Natural killer cell treated with Interleukin-12 subunit alpha and Interleukin-12 subunit beta and Interleukin-15 and Interleukin-18, amount 100 ng/mL, for 72 hours (primary cell): ENCODE measurements at regions not wholly inside any gene's neighbourhood (a gene's known extent, or its start where the extent isn't known, plus 50 kb on each side); places are given as distances from the start of the nearest gene placed in this dataset.

Experiments
- ATAC-seq, 2 donors: fragments of 150-1000 bp; cut with Tn5 transposase in 1 of 2; sonication (Bioruptor Pico), chemical (Tn5 transposase) in 1 of 2; 2 replicates each; pipeline ENCODE4 v1.10.0; 2021
- DNase-seq: peaks from one replicate; pipeline ENCODE4 v3.0.0; 2022; ENCODE audit warnings: low spot score
- H3K27ac Mint-ChIP-seq, 2 donors: 1 replicate in 1 of 2; 2 replicates in 1 of 2; pipeline ENCODE4 v1.8.0; 2022; ENCODE audit warnings: mixed read lengths in 2 of 2, mild to moderate bottlenecking in 1 of 2, moderate library complexity in 1 of 2
- H3K27me3 Mint-ChIP-seq, 2 donors: 1 replicate in 1 of 2; 2 replicates in 1 of 2; pipeline ENCODE4 v1.8.0; 2022; ENCODE audit warnings: mixed read lengths in 2 of 2
- H3K36me3 Mint-ChIP-seq: one replicate; pipeline ENCODE4 v1.8.0; 2022; ENCODE audit warnings: mixed read lengths
- H3K4me1 Mint-ChIP-seq, 2 donors: 1 replicate in 1 of 2; 2 replicates in 1 of 2; pipeline ENCODE4 v1.8.0; 2022; ENCODE audit warnings: low read depth in 2 of 2, mixed read lengths in 2 of 2, mild to moderate bottlenecking in 1 of 2
- H3K4me3 Mint-ChIP-seq: one replicate; pipeline ENCODE4 v1.8.0; 2022; ENCODE audit warnings: mixed read lengths
- H3K9me3 Mint-ChIP-seq: 2 replicates; pipeline ENCODE4 v1.8.0; 2022; ENCODE audit warnings: mixed read lengths

DNA sequence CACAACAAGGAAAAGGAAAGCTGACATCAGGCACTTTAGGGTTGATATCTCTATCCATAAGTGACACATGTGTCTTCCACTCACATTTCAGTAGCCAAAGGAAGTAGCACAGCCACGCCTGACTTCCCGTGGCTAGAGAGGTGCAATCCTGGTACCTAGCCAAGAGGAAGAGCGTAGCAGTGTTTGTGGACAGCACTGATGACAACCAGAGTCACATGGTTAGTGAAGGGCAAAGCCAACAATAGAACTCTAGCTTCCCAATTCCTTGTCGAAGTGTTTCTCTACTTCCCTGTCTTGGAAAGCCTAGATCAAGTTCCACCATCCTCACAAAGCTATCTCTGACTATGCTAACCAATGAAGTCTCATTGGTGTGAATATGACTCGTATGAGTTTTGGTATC lies 189.2 kb downstream of the RSL24D1 start:
- H3K27me3 Mint-ChIP-seq, result no peaks in the 10 kb centered on the region
- peak; percentile 55 to 59 for ATAC-seq

DNA sequence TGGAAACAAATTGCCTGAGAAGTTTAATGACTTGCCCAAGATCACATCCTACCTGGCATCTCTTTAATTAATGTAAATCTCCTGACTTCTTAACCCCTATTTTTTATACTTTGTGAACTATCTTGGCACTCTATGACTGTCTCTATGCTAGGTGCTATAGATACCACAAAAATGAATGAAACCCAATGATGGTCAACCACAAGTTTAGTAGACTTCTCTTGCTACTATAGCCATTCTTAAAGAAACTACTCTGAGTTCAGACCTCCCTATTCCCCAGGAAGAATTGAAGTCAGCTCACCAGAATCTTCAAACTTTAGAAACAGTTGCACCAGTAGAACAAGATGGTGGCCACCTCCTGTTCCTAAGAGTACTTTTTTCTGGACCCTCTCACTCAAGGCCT lies 191.1 kb downstream of the RSL24D1 start:
- no peaks in the 10 kb centered on the region for H3K27me3 Mint-ChIP-seq
- H3K4me3 Mint-ChIP-seq, result no peak overlapping the region
- H3K9me3 Mint-ChIP-seq, result no peaks in the 10 kb centered on the region
- no peaks in the 10 kb centered on the region for H3K36me3 Mint-ChIP-seq
- DNase-seq, result no peak
- ATAC-seq, result no peak
- peaks cover 26 to 30% of the 10 kb centered on the region in 2 donors for H3K4me1 Mint-ChIP-seq
- H3K27ac Mint-ChIP-seq, result no peak overlapping the region

More for the DNA sequence above, 189.2 kb downstream of the RSL24D1 start:
- H3K27ac Mint-ChIP-seq, result no peak overlapping the region
- DNase-seq, result no peak
- peaks cover 26 to 30% of the 10 kb centered on the region in 2 donors for H3K4me1 Mint-ChIP-seq
- no peaks in the 10 kb centered on the region for H3K9me3 Mint-ChIP-seq
- no peak overlapping the region for H3K4me3 Mint-ChIP-seq
- H3K36me3 Mint-ChIP-seq, result no peaks in the 10 kb centered on the region

DNA sequence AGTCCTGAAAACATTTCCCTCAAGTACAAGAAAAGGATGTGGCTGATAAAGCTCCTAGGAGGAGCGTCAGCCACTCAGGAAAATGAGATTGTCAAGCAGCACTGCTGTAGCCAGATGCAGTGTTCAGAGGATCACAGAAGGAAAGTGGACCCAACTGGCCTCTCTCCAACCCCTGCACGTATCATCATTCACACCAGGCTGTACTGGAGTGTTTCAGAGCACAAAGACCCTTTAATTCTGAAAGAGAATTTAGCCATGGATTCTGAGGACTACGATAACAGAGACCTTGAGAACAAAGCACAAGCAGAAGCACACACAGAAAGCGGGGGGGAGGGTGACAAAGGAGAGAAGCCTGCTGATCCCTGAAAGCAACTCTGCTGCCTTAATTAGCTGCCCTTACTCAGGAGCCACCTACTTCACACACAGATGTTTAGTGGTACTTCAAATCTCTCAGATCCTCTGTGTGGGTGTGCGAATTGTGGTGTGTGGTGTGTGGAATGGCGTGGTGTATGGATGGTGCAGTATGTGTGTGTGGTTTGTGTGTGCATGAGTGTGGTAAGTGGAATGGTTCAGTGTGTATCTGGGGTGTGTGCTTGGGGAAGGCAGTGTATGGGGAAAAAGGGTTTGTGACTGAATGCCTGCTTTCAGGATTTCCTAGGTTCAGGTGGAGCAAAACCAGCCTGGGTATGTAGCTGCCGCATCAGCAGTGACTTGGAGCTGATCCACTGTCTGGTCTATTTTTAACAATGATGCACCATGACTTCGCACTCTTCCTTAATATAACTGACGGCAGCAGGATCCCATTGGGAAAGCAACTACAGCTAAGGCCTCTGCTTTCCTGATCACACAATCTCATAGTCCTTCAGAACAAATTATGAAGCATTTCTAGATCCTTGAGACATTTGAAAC lies 192.5 kb downstream of the RSL24D1 start:
- Mint-ChIP-seq H3K27me3 (no peaks in the 10 kb centered on the region), H3K27ac (no peak overlapping the region), H3K4me3 (no peak overlapping the region), H3K9me3 (peaks cover 3% of the 10 kb centered on the region), H3K36me3 (no peaks in the 10 kb centered on the region), H3K4me1 (peaks cover 23 to 26% of the 10 kb centered on the region in 2 donors)
- ATAC-seq (no peak), DNase-seq (no peak)

DNA sequence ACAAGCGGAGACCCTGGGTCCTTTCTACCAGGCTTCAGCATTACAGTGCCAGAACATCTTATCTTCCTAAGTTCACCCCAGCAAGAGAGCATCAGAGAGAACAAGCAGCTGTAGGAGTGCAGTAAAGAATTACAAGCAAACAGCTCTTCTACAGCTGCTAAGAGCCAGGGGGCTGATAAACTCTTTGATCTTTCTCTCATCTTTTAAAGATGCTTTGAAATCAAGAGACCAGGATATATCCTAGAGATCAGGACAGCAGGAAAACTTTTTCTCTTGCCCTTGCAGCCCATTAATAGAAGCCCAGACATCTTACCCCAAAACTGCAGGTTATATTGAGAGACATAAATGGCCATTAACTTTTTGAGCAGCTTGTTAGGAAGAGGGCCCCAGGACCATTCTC lies 198.1 kb downstream of the RSL24D1 start:
- DNase-seq (no peak), ATAC-seq (no peak)
- Mint-ChIP-seq H3K4me3 (no peak overlapping the region), H3K36me3 (peaks cover 1% of the 10 kb centered on the region), H3K27ac (no peak overlapping the region), H3K27me3 (peaks cover 3 to 15% of the 10 kb centered on the region in 2 donors), H3K4me1 (no peaks in the 10 kb centered on the region), H3K9me3 (peaks cover 4% of the 10 kb centered on the region)

DNA sequence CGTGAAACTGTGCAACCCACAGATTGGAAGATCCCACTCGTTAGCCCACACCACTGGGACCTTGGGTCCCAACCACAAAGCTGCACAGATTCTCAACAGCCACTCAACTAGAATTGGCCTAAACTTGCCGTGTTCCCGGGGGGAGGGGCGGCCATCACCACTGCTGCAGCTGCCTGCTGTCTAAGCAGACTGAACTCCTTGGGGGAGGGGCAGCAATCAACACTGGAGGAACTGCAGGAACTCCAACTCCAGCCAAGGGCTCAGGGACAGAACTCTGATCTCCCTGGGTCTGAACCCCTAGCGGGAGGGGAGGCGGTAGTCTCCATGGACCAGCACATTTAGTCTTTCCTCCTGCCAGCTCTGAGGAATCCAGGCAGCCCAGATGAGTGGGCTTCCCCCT lies 205.9 kb downstream of the RSL24D1 start:
- H3K27me3 Mint-ChIP-seq, result peaks cover 13 to 24% of the 10 kb centered on the region in 2 donors
- no peak overlapping the region for H3K4me3 Mint-ChIP-seq
- ATAC-seq, result no peak
- no peaks in the 10 kb centered on the region for H3K4me1 Mint-ChIP-seq
- H3K27ac Mint-ChIP-seq, result no peak overlapping the region
- DNase-seq, result no peak
- H3K9me3 Mint-ChIP-seq, result peaks cover 5% of the 10 kb centered on the region
- H3K36me3 Mint-ChIP-seq, result peaks cover 4% of the 10 kb centered on the region

DNA sequence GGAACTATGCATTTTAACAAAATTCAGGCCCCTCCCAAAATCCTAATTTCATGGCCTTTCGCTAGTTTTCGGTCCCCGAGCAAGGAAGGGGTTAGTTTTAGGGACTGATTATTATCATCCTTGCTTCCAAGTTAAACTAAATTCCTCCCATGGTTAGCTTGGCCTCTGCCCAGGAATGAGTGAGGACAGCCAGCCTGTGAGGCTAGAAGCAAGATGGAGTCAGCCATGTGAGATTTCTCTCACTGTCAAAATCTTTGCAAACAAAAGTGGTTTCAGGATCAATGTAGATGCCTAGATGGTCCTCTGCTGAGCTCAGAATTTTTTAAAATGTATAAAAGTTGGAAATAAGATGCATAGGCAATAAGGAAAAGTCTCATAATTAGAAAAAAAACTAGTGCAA lies 208.9 kb downstream of the RSL24D1 start:
- H3K4me3 Mint-ChIP-seq, result no peak overlapping the region
- H3K9me3 Mint-ChIP-seq, result peaks cover 6% of the 10 kb centered on the region
- no peaks in the 10 kb centered on the region for H3K36me3 Mint-ChIP-seq
- ATAC-seq, result no peak
- DNase-seq, result no peak
- peaks cover 11 to 18% of the 10 kb centered on the region in 2 donors for H3K27me3 Mint-ChIP-seq
- H3K27ac Mint-ChIP-seq, result no peak overlapping the region
- H3K4me1 Mint-ChIP-seq, result no peaks in the 10 kb centered on the region

DNA sequence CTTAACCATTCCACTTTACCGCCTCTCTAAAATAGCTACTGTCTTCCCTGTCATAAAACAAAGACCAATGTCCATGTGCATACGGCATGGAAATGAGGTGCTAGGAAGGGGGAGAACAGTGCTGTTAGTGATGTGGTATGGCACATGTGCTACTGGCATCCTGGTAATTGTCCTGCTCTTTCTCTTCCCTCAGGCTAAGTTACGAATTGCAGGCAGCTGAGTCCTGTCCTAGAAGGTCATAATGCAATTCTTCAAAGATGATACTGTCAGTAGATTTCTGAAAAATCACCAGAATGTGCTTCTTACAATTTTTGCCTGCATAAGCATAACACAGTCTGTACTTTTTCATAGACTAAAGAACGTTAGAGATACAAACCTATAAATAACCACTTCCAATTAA lies 216.8 kb downstream of the RSL24D1 start:
- ATAC-seq (no peak), DNase-seq (no peak)
- no peak overlapping the region for H3K27ac Mint-ChIP-seq
- no peaks in the 10 kb centered on the region for H3K4me1 Mint-ChIP-seq
- no peaks in the 10 kb centered on the region for H3K36me3 Mint-ChIP-seq
- peaks cover 12% of the 10 kb centered on the region for H3K9me3 Mint-ChIP-seq
- no peak overlapping the region for H3K4me3 Mint-ChIP-seq
- peaks cover 11 to 29% of the 10 kb centered on the region in 2 donors for H3K27me3 Mint-ChIP-seq

DNA sequence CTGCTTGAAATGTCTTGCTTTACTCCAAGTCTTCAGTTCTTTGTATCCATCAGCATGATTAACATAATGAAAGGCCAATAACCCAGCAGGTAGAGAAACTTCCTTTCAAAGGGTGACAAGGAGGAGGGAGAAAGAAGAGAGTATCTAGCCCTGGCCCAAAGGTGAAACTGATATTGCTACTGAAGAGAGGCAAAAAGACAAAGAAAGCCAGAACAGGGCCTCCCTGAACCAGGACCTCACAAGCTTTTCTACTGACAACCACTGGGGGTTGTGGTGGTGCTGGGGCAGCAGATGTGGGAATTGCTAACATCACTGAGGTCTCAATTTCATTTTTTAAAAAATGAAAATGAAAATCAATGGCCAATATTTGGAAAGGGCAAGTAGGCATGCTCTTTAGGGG lies 234.1 kb downstream of the RSL24D1 start:
- Mint-ChIP-seq H3K4me3 (no peak overlapping the region), H3K27ac (no peak overlapping the region), H3K4me1 (no peaks in the 10 kb centered on the region), H3K27me3 (peaks cover 2 to 7% of the 10 kb centered on the region in 2 donors), H3K9me3 (peaks cover 7% of the 10 kb centered on the region), H3K36me3 (peaks cover 6% of the 10 kb centered on the region)
- ATAC-seq (no peak), DNase-seq (no peak)

DNA sequence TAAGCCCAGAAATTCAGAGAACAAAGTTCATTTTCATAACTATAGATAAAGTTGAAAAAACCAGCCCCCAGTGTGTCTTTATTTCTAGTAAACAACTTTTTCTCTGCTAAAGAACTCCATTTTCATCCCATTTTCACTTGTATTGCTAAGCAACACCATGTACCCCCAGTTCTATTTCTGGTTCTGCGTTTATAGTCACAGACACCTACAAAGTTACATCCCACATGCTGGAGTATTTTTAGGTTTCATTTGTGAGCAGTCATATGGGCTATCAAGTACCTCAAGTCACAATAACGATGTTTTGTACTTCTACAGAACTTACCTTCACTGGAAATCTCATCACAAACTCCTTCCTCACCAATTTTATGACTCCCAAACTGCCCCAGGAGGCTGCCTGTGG lies 236.5 kb downstream of the RSL24D1 start:
- Mint-ChIP-seq H3K27ac (no peak overlapping the region), H3K36me3 (no peaks in the 10 kb centered on the region), H3K4me1 (no peaks in the 10 kb centered on the region), H3K4me3 (no peak overlapping the region), H3K27me3 (peaks cover 0 to 7% of the 10 kb centered on the region in 2 donors), H3K9me3 (peaks cover 3% of the 10 kb centered on the region)
- DNase-seq, result no peak
- no peak for ATAC-seq

DNA sequence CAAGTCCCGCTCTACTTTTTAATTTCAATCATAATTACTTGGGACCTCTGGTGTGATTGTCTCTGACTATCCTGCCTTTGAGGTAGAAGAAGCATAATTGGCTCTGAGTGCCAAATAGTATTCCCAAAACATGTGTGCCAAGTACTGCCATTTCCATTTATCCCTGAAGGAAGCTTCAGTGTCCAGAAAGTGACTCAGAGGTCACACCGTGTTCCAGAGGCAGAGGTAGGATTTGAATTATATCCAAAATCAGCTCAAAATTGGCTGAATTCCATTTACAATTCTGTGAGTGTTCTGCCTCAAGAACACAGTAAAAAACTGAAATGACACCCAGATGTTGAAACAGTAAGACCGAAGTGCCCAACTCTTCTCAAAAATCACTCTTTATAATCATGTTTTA lies 255.3 kb downstream of the RSL24D1 start:
- DNase-seq (no peak), ATAC-seq (no peak)
- Mint-ChIP-seq H3K9me3 (peaks cover 5% of the 10 kb centered on the region), H3K36me3 (peaks cover 10% of the 10 kb centered on the region), H3K27ac (no peak overlapping the region), H3K4me3 (no peak overlapping the region), H3K4me1 (no peaks in the 10 kb centered on the region), H3K27me3 (peaks cover 2% of the 10 kb centered on the region in 2 donors)

DNA sequence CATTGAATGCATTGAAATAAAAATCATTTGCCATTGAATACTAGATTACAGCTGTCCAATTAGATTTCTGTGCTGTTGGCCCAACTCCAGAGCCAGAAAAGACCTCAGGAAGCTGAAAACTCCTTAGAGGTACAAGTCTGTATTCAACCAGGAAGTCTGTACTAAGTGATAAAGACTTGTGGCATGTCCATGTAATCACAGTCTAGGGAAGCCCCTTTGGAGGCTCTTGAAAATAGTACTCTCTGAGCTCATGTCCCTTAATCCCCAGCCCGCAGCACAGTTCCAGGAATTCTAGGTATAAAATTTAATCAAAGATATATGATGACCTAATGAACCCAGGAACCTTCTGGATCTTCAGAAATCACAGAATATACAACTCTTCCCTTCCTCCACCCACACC lies 279.4 kb downstream of the RSL24D1 start:
- Mint-ChIP-seq H3K4me3 (no peak overlapping the region), H3K27me3 (peaks cover 0 to 4% of the 10 kb centered on the region in 2 donors), H3K4me1 (no peaks in the 10 kb centered on the region), H3K9me3 (peaks cover 8% of the 10 kb centered on the region), H3K27ac (no peak overlapping the region), H3K36me3 (no peaks in the 10 kb centered on the region)
- DNase-seq (no peak), ATAC-seq (no peak)

DNA sequence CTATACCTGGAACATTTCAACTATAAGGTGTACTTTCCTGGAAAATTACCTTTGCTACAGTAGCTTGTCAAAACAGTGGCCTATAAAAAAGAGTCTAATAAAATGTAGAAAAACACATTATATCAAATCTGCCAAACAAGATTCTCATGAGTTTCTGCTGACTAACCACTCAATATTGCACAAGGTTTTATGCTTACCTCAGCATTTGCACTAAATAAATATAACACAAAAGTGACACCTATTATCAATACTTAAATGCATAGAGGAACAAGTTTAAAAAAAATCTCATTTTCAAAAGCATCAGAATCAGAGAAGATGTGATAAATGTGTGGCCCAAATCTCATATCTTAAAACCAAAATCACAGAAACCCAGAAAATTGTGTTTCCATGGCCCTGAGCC lies 281.4 kb downstream of the RSL24D1 start:
- Mint-ChIP-seq H3K36me3 (no peaks in the 10 kb centered on the region), H3K9me3 (peaks cover 3% of the 10 kb centered on the region), H3K4me1 (no peaks in the 10 kb centered on the region), H3K4me3 (no peak overlapping the region), H3K27ac (no peak overlapping the region), H3K27me3 (no peaks in the 10 kb centered on the region)
- DNase-seq, result no peak
- no peak for ATAC-seq

DNA sequence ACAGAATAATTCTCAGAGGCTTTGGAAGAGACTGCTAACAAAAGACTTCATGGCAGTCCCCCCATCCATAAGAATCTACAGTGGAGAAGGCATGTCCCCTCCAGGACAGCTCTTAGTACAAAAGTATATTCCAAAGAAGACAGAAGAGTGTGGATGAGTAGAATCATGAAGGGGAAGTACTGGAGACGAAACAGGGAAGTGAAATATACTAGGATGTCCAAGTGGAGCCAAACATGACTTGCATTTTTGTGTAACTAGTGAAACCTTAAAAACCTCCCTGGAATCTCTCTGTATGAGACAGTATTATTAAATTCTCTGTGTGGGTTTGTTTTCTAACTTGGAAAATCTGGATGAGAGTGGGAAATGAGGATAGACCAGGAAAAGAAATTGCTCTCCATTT lies 312.4 kb downstream of the RSL24D1 start:
- Mint-ChIP-seq H3K27me3 (no peaks in the 10 kb centered on the region), H3K27ac (no peak overlapping the region), H3K4me3 (no peak overlapping the region), H3K4me1 (no peaks in the 10 kb centered on the region), H3K36me3 (no peaks in the 10 kb centered on the region), H3K9me3 (peaks cover 12% of the 10 kb centered on the region)
- ATAC-seq (no peak), DNase-seq (no peak)

DNA sequence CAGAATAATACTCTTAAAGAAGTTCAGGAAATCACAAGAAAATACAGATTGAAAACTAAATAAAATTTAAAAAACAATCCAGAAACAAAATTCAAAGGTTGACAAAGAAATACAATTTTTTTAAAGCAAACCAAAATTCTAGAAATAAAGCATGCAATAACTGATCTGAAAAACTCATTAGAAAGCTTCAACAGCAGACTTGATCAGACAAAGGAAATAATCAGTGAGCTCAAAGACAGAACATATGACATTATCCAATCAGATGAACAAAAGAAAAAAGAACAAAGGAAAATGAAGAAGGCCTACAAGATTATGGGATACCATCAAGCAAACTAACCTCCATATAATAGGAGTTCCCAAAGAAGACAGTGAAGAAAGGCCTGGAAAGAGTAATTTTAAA lies 336.8 kb downstream of the RSL24D1 start:
- Mint-ChIP-seq H3K9me3 (peaks cover 16% of the 10 kb centered on the region), H3K4me3 (no peak overlapping the region), H3K27me3 (no peaks in the 10 kb centered on the region), H3K27ac (no peak overlapping the region), H3K36me3 (peaks cover 8% of the 10 kb centered on the region), H3K4me1 (no peaks in the 10 kb centered on the region)
- ATAC-seq, result no peak
- DNase-seq, result no peak

DNA sequence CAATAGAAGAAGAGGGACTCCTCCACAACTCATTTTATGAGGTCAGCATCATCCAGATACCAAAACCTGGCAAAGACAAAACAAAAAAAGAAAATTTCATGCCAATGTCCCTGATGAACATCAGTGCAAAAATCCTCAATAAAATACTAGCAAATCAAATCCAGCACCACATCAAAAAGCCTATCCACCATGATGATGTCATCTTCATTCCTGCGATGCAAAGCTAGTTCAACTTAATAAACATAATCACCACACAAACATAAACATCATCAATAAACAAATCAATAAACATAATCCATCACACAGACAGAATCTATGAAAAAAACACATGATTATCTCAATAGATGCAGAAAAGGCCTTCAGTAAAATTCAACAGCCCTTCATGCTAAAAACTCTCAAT lies 342.1 kb downstream of the RSL24D1 start:
- H3K36me3 Mint-ChIP-seq, result peaks cover 13% of the 10 kb centered on the region
- no peak for ATAC-seq
- H3K27me3 Mint-ChIP-seq, result no peaks in the 10 kb centered on the region
- no peak overlapping the region for H3K27ac Mint-ChIP-seq
- DNase-seq, result no peak
- H3K4me3 Mint-ChIP-seq, result no peak overlapping the region
- H3K4me1 Mint-ChIP-seq, result no peaks in the 10 kb centered on the region
- H3K9me3 Mint-ChIP-seq, result peaks cover 14% of the 10 kb centered on the region
